Peyer's patch (tissue), 4 donors: ENCODE measurements at regions not wholly inside any gene's neighbourhood (a gene's known extent, or its start where the extent isn't known, plus 50 kb on each side); places are given as distances from the start of the nearest gene placed in this dataset.

Experiments used
- DNase-seq, 3 donors: peaks; one replicate each; pipeline ENCODE4 v3.0.0-alpha.2; 2017 to 2019
- H3K27ac ChIP-seq, 4 donors: fragments of 200-600 bp; sonication (generic); one replicate each; pipeline ENCODE4 v1.5.1; 2016 to 2019
- H3K27me3 ChIP-seq, 2 donors: fragments of 200-600 bp; sonication (generic); one replicate each; pipeline ENCODE4 v1.5.1; 2019
- H3K36me3 ChIP-seq, 3 donors: fragments of 200-600 bp; sonication (generic); one replicate each; pipeline ENCODE4 v1.5.1; 2016 to 2019
- H3K4me1 ChIP-seq, 4 donors: fragments of 200-600 bp; sonication (generic); one replicate each; pipeline ENCODE4 v1.5.1; 2016 to 2019
- H3K4me3 ChIP-seq, 4 donors: fragments of 200-600 bp; sonication (generic); 1 replicate in 3 of 4; 2 replicates in 1 of 4; pipeline ENCODE4 v1.5.1; 2016 to 2019; ENCODE audit warnings: mild to moderate bottlenecking in 1 of 4
- H3K9me3 ChIP-seq, 4 donors: fragments of 200-600 bp; sonication (generic); one replicate each; pipeline ENCODE4 v1.5.1; 2016 to 2019; ENCODE audit warnings: mild to moderate bottlenecking in 1 of 4
- POLR2A ChIP-seq, 2 donors: fragments of 450-650 bp; IDR thresholded peaks; one replicate each; pipeline ENCODE4 v1.5.1; 2017; ENCODE audit warnings: antibody characterized with exemption in 2 of 2, mild to moderate bottlenecking in 2 of 2, moderate library complexity in 2 of 2
- TF ChIP-seq, protein P1 (sequence below), 6 experiments: fragments of 450-650 bp in 4 of 6; fragments of 200-600 bp in 2 of 6; sonication (generic) in 1 of 6; IDR thresholded peaks; one replicate each; pipeline ENCODE4 v1.5.1; 2017 to 2019; ENCODE audit warnings: antibody characterized with exemption in 6 of 6, mild to moderate bottlenecking in 3 of 6, moderate library complexity in 1 of 6

DNA sequence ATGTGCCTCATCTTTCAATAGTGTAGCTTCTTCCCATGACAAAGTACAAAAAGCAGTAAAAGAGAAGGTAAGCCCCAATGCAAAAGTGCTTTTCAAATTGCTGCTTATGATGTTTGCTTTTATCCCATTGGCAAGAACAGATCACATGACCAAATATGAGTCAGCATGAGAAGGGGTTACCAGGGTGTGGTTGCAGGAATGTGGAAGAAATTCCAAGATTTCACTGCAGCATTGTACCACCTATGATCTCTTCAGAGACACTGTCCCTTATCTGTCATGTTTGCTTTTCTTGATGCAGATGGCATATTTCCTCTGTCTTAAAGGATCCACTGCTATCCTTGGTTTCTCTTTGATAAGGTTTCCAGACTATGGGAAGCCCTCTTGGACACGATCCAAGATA, 1006.9 kb upstream of the PRMT6 start:
- H3K4me3 ChIP-seq: no peak overlapping the region
- H3K36me3 ChIP-seq: no peaks in the 10 kb centered on the region
- H3K9me3 ChIP-seq: no peaks in the 10 kb centered on the region
- no peak overlapping the region for H3K27ac ChIP-seq
- TF ChIP-seq, protein P1, sequence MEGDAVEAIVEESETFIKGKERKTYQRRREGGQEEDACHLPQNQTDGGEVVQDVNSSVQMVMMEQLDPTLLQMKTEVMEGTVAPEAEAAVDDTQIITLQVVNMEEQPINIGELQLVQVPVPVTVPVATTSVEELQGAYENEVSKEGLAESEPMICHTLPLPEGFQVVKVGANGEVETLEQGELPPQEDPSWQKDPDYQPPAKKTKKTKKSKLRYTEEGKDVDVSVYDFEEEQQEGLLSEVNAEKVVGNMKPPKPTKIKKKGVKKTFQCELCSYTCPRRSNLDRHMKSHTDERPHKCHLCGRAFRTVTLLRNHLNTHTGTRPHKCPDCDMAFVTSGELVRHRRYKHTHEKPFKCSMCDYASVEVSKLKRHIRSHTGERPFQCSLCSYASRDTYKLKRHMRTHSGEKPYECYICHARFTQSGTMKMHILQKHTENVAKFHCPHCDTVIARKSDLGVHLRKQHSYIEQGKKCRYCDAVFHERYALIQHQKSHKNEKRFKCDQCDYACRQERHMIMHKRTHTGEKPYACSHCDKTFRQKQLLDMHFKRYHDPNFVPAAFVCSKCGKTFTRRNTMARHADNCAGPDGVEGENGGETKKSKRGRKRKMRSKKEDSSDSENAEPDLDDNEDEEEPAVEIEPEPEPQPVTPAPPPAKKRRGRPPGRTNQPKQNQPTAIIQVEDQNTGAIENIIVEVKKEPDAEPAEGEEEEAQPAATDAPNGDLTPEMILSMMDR (IDR thresholded peaks at IDR 0.05): no peak
- H3K4me1 ChIP-seq: no peaks in the 10 kb centered on the region
- H3K27me3 ChIP-seq: no peaks in the 10 kb centered on the region
- no peak for DNase-seq

DNA sequence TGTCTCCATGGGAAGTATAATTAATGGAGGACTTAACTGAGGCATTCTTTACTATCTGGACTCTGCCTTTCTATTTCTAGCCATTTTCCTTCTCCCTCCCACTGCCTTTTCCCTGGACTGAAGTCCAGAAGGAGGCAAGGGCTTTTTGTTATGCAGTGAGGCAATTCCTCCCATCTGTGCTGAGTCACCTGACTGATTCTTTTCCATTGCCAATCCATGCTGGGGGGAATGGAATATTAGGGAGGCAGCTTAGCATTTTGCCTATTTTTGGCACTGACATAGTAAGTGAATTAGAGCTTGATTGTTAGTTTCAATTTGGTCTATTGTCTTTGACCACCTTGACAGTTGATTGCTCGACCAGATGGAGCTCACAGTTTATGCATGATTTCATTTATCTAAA, 1000.6 kb upstream of the PRMT6 start:
- no peaks in the 10 kb centered on the region for H3K9me3 ChIP-seq
- H3K4me1 ChIP-seq: no peaks in the 10 kb centered on the region
- H3K27me3 ChIP-seq: no peaks in the 10 kb centered on the region
- no peak overlapping the region for H3K27ac ChIP-seq
- no peak overlapping the region for H3K4me3 ChIP-seq
- H3K36me3 ChIP-seq: no peaks in the 10 kb centered on the region
- no peak for DNase-seq
- TF ChIP-seq, protein P1 (IDR thresholded peaks at IDR 0.05): no peak
- TF ChIP-seq POLR2A (IDR thresholded peaks at IDR 0.05): no peak

DNA sequence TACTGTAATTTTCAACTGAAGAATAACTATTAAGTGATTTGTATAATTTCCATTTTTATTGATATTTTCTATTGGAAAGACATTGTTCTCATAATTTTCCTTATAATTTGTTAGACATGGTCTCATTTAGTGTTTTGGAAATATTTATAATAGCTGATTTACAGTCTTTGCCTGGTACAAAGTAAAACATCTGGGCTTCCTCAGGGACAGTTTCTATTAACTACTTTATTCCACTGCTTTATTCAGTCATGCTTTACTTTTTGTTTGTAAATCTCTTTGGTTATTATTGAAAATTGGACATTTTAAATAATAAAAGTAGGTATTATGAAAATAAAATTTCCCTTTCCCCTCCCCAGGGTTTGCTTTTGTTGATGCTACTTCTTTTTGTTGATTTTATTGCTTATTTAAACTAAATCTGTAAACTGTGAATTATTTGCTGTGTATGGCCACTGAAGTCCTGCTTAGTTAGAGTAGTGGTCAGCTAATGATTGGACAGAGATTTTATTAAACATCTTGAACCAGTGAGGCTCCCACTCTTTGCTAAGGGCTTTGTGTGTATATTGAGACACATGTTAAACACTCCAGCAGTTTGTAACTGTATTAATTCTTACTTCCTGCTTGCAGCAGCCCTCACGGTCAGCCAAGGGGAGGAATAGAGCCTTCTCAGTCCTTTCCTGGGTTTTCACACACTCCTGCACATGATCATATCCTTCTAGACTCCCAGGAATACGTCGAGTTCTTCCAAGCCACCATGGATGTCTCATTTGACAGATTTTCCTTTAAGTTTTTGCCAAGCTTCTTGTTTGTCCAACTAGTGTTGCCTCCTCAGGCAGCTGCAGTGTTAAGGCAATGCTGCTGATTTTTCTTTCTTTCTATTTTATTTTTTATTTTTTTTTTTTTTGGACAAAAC, 994.6 kb upstream of the PRMT6 start:
- TF ChIP-seq, protein P1 (IDR thresholded peaks at IDR 0.05): no peak
- TF ChIP-seq POLR2A (IDR thresholded peaks at IDR 0.05): no peak
- H3K27me3 ChIP-seq: no peaks in the 10 kb centered on the region
- no peaks in the 10 kb centered on the region for H3K9me3 ChIP-seq
- H3K4me1 ChIP-seq: no peaks in the 10 kb centered on the region
- H3K27ac ChIP-seq: no peak overlapping the region
- H3K4me3 ChIP-seq: no peak overlapping the region
- DNase-seq: no peak
- no peaks in the 10 kb centered on the region for H3K36me3 ChIP-seq

DNA sequence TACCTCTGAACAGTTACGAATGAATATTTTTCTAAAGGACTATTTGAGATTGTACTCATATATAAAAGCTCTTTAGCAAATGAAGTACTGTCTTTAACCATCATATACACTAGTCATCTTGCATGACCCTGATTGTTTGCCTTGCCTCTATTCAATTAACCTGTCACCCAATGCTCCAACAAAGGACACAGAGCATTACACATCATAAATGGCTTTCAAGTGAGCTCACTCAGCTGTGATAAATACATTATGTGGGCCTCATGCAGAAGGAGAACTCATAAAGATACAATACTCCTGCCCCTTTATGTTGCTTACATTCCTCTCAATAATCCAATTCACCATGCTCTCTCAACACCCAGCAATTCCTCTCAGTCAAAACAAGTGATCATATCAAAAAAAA, 993.0 kb upstream of the PRMT6 start:
- H3K36me3 ChIP-seq: no peaks in the 10 kb centered on the region
- H3K4me1 ChIP-seq: no peaks in the 10 kb centered on the region
- H3K9me3 ChIP-seq: no peaks in the 10 kb centered on the region
- H3K4me3 ChIP-seq: no peak overlapping the region
- no peak overlapping the region for H3K27ac ChIP-seq
- DNase-seq: no peak
- TF ChIP-seq, protein P1 (IDR thresholded peaks at IDR 0.05): no peak
- no peak for TF ChIP-seq POLR2A (IDR thresholded peaks at IDR 0.05)
- no peaks in the 10 kb centered on the region for H3K27me3 ChIP-seq

DNA sequence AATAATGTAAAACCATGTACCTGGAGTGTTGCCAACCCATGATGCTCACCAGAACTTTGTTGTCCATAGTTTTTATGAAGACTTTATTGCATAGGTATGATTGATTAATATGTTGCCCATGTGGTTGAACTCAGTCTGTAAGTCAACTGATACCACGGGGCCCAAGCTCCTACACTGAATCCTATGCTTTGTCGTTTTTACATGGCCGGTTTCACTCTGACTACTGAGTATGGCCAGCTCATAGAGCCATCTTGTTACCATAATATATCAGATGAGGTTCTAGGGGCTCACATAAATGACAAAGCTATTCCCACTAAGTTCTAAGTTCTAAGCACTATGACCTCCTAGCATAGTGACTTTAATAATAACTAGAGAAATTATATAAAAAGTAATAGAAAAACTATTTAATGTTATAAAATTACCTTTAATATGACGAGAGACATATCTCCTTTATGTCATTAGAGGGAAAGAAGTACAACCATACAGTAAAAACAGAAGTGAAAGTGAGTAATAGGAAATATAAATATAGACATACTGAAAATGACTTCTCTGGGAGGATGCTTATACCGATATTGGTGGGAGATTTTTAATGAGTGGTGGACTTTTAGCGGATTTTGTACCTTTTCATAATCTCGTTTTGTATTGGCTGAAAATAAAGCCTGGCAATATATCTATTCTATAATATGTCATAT, 983.4 kb upstream of the PRMT6 start:
- TF ChIP-seq POLR2A (IDR thresholded peaks at IDR 0.05): no peak
- TF ChIP-seq, protein P1 (IDR thresholded peaks at IDR 0.05): no peak
- Histone ChIP-seq H3K9me3 (no peaks in the 10 kb centered on the region), H3K4me1 (no peaks in the 10 kb centered on the region), H3K4me3 (no peak overlapping the region), H3K36me3 (no peaks in the 10 kb centered on the region), H3K27ac (no peak overlapping the region), H3K27me3 (no peaks in the 10 kb centered on the region)
- DNase-seq: no peak
